ENCODE measurements at regions not wholly inside any gene's neighbourhood (a gene's known extent, or its start where the extent isn't known, plus 50 kb on each side); places are given as distances from the start of the nearest gene placed in this dataset.

GRCh38 chr18:57922885-57923284 lies 119.8 kb upstream of the ATP8B1 start:
- in situ Hi-C loops (cut with HindIII; ENCODE audit: low pct_ligation_motif_present, low sequenced_read_pairs), result no loop called here
- Histone ChIP-seq H3K36me3 (replicated peaks) (no peaks in the 10 kb centered on the region), H3K27ac (no peak overlapping the region), H3K4me3 (ENCODE audit: low read depth, low read length) (no peak overlapping the region), H3K27me3 (replicated peaks) (no peaks in the 10 kb centered on the region)
- no peak for DNase-seq
- TF ChIP-seq, protein P1, sequence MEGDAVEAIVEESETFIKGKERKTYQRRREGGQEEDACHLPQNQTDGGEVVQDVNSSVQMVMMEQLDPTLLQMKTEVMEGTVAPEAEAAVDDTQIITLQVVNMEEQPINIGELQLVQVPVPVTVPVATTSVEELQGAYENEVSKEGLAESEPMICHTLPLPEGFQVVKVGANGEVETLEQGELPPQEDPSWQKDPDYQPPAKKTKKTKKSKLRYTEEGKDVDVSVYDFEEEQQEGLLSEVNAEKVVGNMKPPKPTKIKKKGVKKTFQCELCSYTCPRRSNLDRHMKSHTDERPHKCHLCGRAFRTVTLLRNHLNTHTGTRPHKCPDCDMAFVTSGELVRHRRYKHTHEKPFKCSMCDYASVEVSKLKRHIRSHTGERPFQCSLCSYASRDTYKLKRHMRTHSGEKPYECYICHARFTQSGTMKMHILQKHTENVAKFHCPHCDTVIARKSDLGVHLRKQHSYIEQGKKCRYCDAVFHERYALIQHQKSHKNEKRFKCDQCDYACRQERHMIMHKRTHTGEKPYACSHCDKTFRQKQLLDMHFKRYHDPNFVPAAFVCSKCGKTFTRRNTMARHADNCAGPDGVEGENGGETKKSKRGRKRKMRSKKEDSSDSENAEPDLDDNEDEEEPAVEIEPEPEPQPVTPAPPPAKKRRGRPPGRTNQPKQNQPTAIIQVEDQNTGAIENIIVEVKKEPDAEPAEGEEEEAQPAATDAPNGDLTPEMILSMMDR (IDR thresholded peaks at IDR 0.05; ENCODE audit: low read depth, low read length, missing control alignments), result no peak

DNA sequence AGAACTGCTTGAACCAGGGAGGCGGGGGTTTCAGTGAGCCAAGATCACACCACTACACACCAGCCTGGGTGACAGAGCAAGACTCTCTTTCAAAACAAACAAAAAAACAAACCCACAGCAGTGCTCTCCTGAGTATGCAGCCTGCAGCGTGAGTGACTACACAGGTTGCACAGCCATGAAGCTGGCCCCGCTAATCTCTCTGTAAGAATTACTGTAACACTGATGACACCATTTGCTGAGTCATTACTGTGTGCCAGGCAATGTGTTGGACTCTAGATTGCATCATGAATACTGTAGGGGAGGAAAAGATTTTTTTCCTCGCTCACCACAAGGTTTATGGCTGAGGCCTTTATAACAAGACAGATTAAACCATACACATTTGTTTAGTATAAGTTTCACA lies 118.6 kb upstream of the ATP8B1 start:
- TF ChIP-seq, protein P1 (IDR thresholded peaks at IDR 0.05; ENCODE audit: low read depth, low read length, missing control alignments), result no peak
- peak; percentile 22 for DNase-seq
- Histone ChIP-seq H3K27ac (no peak overlapping the region), H3K27me3 (replicated peaks) (no peaks in the 10 kb centered on the region), H3K4me3 (ENCODE audit: low read depth, low read length) (no peak overlapping the region), H3K36me3 (replicated peaks) (no peaks in the 10 kb centered on the region)
- in situ Hi-C loops (cut with HindIII; ENCODE audit: low pct_ligation_motif_present, low sequenced_read_pairs), result no loop called here

DNA sequence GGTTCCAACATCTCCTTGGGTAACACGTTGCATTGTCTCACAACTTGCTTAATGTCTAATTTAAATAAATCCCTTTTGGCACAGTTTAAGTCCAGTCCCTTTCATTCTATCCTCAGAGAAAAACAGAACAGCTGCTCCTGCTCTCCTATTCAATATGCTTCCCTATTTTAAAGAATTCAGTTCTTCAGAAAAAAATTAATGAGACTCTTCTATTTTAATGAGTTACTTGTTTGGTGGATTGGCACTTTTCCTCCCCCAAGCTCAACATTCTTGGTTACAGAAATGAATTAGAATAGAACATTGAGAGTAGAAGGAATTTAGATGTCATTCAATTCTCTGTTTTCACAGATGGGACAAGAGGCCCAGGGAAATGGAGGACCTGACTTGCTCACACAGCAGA lies 116.9 kb upstream of the ATP8B1 start:
- in situ Hi-C loops (cut with HindIII; ENCODE audit: low pct_ligation_motif_present, low sequenced_read_pairs), result no loop called here
- Histone ChIP-seq H3K36me3 (replicated peaks) (no peaks in the 10 kb centered on the region), H3K27me3 (replicated peaks) (no peaks in the 10 kb centered on the region), H3K27ac (no peak overlapping the region), H3K4me3 (ENCODE audit: low read depth, low read length) (no peak overlapping the region)
- TF ChIP-seq, protein P1 (IDR thresholded peaks at IDR 0.05; ENCODE audit: low read depth, low read length, missing control alignments), result no peak
- no peak for DNase-seq

- no peak overlapping the region for H3K27ac ChIP-seq
- no peak for DNase-seq
- no peaks in the 10 kb centered on the region for H3K27me3 ChIP-seq (replicated peaks)
- no peak overlapping the region for H3K4me3 ChIP-seq (ENCODE audit: low read depth, low read length)
- H3K36me3 ChIP-seq (replicated peaks), result no peaks in the 10 kb centered on the region
- TF ChIP-seq, protein P1 (IDR thresholded peaks at IDR 0.05; ENCODE audit: low read depth, low read length, missing control alignments), result no peak
- in situ Hi-C loops (cut with HindIII; ENCODE audit: low pct_ligation_motif_present, low sequenced_read_pairs), result no loop called here
Observed at GRCh38 chr18:57918601-57919000, 115.5 kb upstream of the ATP8B1 start.

GRCh38 chr18:57916684-57917083 lies 113.6 kb upstream of the ATP8B1 start:
- H3K27me3 ChIP-seq (replicated peaks), result no peaks in the 10 kb centered on the region
- no peaks in the 10 kb centered on the region for H3K36me3 ChIP-seq (replicated peaks)
- TF ChIP-seq, protein P1 (IDR thresholded peaks at IDR 0.05; ENCODE audit: low read depth, low read length, missing control alignments), result no peak
- in situ Hi-C loops (cut with HindIII; ENCODE audit: low pct_ligation_motif_present, low sequenced_read_pairs), result no loop called here
- H3K4me3 ChIP-seq (ENCODE audit: low read depth, low read length), result no peak overlapping the region
- DNase-seq, result no peak
- H3K27ac ChIP-seq, result no peak overlapping the region

DNA sequence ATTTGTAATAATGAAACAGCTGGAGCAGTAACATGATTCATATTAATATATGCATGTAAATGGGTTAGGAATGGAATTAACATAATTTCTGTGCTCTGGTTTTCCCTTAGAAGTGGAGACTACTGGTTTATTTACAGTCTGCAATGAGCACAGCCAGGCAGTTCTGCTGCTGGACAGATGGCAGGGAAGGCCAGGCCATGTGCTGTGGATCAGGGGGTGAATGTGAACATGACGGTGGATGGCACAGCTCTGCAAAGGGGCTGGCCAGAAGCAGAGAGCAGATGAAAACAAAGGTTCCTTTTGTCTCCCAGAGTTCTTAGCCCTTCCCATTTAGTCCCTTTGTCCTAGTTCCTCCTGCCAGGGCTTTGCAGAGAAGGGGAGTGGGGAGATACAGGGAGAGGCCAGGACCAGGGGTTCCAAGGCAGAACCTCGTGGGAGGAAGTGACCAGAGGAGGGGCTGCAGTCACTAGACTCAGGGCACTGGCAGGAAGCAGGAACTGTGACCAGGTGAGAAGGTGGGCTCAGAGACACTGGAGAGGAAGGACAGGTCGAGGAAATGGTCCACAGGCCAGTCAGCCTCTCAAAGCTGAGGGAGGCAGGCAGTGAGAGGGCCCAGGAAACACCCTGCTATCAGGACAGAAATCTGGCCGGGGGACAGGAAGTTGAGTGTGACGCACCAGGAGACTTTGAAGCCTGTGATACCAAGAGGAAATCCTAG lies 112.9 kb upstream of the ATP8B1 start:
- Histone ChIP-seq H3K27me3 (replicated peaks) (no peaks in the 10 kb centered on the region), H3K36me3 (replicated peaks) (no peaks in the 10 kb centered on the region), H3K4me3 (ENCODE audit: low read depth, low read length) (no peak overlapping the region), H3K27ac (no peak overlapping the region)
- TF ChIP-seq, protein P1 (IDR thresholded peaks at IDR 0.05; ENCODE audit: low read depth, low read length, missing control alignments), result no peak
- in situ Hi-C loops (cut with HindIII; ENCODE audit: low pct_ligation_motif_present, low sequenced_read_pairs), result no loop called here
- DNase-seq, result no peak
